OCI-LY3 (cell line): ENCODE measurements at regions not wholly inside any gene's neighbourhood (a gene's known extent, or its start where the extent isn't known, plus 50 kb on each side); places are given as distances from the start of the nearest gene placed in this dataset.

Experiments
- H2AFZ ChIP-seq: fragments of 200-600, 300-600 bp; shearing (Covaris generic); 2 replicates; pipeline ENCODE4 v1.6.0; 2014; ENCODE audit warnings: antibody characterized with exemption, low read depth, low read length
- H3K27ac ChIP-seq: fragments of 200-600, 300-600 bp; sonication (generic); 2 replicates; pipeline ENCODE4 v1.5.1; 2014; ENCODE audit warnings: mild to moderate bottlenecking, low read length, moderate library complexity, mixed read lengths
- H3K27me3 ChIP-seq: fragments of 200-600, 300-600 bp; sonication (generic); 2 replicates; pipeline ENCODE4 v1.6.1; 2014; ENCODE audit warnings: low read depth, low read length, mixed read lengths
- H3K36me3 ChIP-seq: fragments of 200-600, 300-600 bp; sonication (generic); replicated peaks from 2 replicates; pipeline ENCODE3; 2014; ENCODE audit warnings: low read depth, low read length, mixed read lengths
- H3K4me1 ChIP-seq: fragments of 300-600, 200-600 bp; sonication (generic); 2 replicates; pipeline ENCODE4 v1.6.1; 2014; ENCODE audit warnings: low read length, mixed read lengths
- H3K4me2 ChIP-seq: fragments of 200-600, 300-600 bp; sonication (generic); 2 replicates; pipeline ENCODE4 v1.6.1; 2014; ENCODE audit warnings: low read length, mixed read lengths
- H3K4me3 ChIP-seq: fragments of 300-600, 200-600 bp; sonication (generic); 2 replicates; pipeline ENCODE4 v1.5.1; 2014; ENCODE audit warnings: antibody characterized with exemption, mild to moderate bottlenecking, low read length, moderate library complexity
- H3K79me2 ChIP-seq: fragments of 300-600, 200-600 bp; shearing (Covaris generic); 2 replicates; pipeline ENCODE4 v1.6.1; 2014; ENCODE audit warnings: mild to moderate bottlenecking, low read length, mixed read lengths
- H3K9ac ChIP-seq: fragments of 300-600, 200-600 bp; shearing (Covaris generic); 2 replicates; pipeline ENCODE4 v1.6.0; 2014; ENCODE audit warnings: mild to moderate bottlenecking, low read length, moderate library complexity
- H3K9me3 ChIP-seq: fragments of 200-600, 300-600 bp; shearing (Covaris generic); 2 replicates; pipeline ENCODE4 v1.6.1; 2014; ENCODE audit warnings: low read length, mixed read lengths; ENCODE audit not compliant: insufficient read depth
- H4K20me1 ChIP-seq: fragments of 200-600, 300-600 bp; sonication (generic); 2 replicates; pipeline ENCODE4 v1.6.1; 2016; ENCODE audit warnings: low read length, mixed read lengths; ENCODE audit not compliant: insufficient read depth
- EZH2phosphoT487 ChIP-seq: fragments of 200-600 bp; shearing (Covaris generic); IDR thresholded peaks from 2 replicates; pipeline ENCODE4 v1.6.1; 2018; ENCODE audit warnings: antibody characterized with exemption, mixed run types, low read depth
- TF ChIP-seq, protein P1 (sequence below): fragments of 200-600, 300-600 bp; sonication (generic); IDR thresholded peaks from 2 replicates; pipeline ENCODE4 v1.5.1; 2014; ENCODE audit warnings: antibody characterized with exemption, low read length, low read depth

- no peak overlapping the region for H3K9ac ChIP-seq
- no peaks in the 10 kb centered on the region for H4K20me1 ChIP-seq
- no peak overlapping the region for H2AFZ ChIP-seq
- TF ChIP-seq EZH2phosphoT487: no peak
- TF ChIP-seq, protein P1, sequence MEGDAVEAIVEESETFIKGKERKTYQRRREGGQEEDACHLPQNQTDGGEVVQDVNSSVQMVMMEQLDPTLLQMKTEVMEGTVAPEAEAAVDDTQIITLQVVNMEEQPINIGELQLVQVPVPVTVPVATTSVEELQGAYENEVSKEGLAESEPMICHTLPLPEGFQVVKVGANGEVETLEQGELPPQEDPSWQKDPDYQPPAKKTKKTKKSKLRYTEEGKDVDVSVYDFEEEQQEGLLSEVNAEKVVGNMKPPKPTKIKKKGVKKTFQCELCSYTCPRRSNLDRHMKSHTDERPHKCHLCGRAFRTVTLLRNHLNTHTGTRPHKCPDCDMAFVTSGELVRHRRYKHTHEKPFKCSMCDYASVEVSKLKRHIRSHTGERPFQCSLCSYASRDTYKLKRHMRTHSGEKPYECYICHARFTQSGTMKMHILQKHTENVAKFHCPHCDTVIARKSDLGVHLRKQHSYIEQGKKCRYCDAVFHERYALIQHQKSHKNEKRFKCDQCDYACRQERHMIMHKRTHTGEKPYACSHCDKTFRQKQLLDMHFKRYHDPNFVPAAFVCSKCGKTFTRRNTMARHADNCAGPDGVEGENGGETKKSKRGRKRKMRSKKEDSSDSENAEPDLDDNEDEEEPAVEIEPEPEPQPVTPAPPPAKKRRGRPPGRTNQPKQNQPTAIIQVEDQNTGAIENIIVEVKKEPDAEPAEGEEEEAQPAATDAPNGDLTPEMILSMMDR: no peak
- no peak overlapping the region for H3K4me3 ChIP-seq
- H3K79me2 ChIP-seq: no peaks in the 10 kb centered on the region
- H3K27me3 ChIP-seq: no peaks in the 10 kb centered on the region
- H3K4me2 ChIP-seq: no peak overlapping the region
- no peaks in the 10 kb centered on the region for H3K9me3 ChIP-seq
- H3K36me3 ChIP-seq: no peaks in the 10 kb centered on the region
- no peaks in the 10 kb centered on the region for H3K4me1 ChIP-seq
- no peak overlapping the region for H3K27ac ChIP-seq
These were observed 140.4 kb upstream of the ADGRL2 start for GRCh38 chr1:81660286-81660685.

GRCh38 chr1:81654657-81655056 lies 146.1 kb upstream of the ADGRL2 start:
- Histone ChIP-seq H3K27ac (no peak overlapping the region), H3K79me2 (no peaks in the 10 kb centered on the region), H3K27me3 (no peaks in the 10 kb centered on the region), H3K4me2 (no peak overlapping the region), H3K9me3 (no peaks in the 10 kb centered on the region), H3K9ac (no peak overlapping the region), H4K20me1 (no peaks in the 10 kb centered on the region), H2AFZ (no peak overlapping the region), H3K36me3 (no peaks in the 10 kb centered on the region), H3K4me3 (no peak overlapping the region), H3K4me1 (no peaks in the 10 kb centered on the region)
- TF ChIP-seq, protein P1: no peak
- no peak for TF ChIP-seq EZH2phosphoT487

GRCh38 chr1:81654147-81654546 lies 146.6 kb upstream of the ADGRL2 start:
- H3K4me3 ChIP-seq: no peak overlapping the region
- H3K4me2 ChIP-seq: no peak overlapping the region
- no peak overlapping the region for H2AFZ ChIP-seq
- no peak overlapping the region for H3K27ac ChIP-seq
- H3K36me3 ChIP-seq: no peaks in the 10 kb centered on the region
- no peaks in the 10 kb centered on the region for H3K79me2 ChIP-seq
- H3K4me1 ChIP-seq: no peaks in the 10 kb centered on the region
- no peaks in the 10 kb centered on the region for H3K9me3 ChIP-seq
- TF ChIP-seq, protein P1: no peak
- TF ChIP-seq EZH2phosphoT487: no peak
- H4K20me1 ChIP-seq: no peaks in the 10 kb centered on the region
- H3K9ac ChIP-seq: no peak overlapping the region
- no peaks in the 10 kb centered on the region for H3K27me3 ChIP-seq

GRCh38 chr1:81650776-81651175 lies 150.0 kb upstream of the ADGRL2 start:
- Histone ChIP-seq H3K79me2 (no peaks in the 10 kb centered on the region), H3K4me2 (no peak overlapping the region), H4K20me1 (no peaks in the 10 kb centered on the region), H3K36me3 (no peaks in the 10 kb centered on the region), H3K27ac (no peak overlapping the region), H3K4me1 (no peaks in the 10 kb centered on the region), H3K27me3 (no peaks in the 10 kb centered on the region), H3K9me3 (no peaks in the 10 kb centered on the region), H2AFZ (no peak overlapping the region), H3K9ac (no peak overlapping the region), H3K4me3 (no peak overlapping the region)
- TF ChIP-seq, protein P1: no peak
- no peak for TF ChIP-seq EZH2phosphoT487
